A673 (cell line): ENCODE measurements at regions not wholly inside any gene's neighbourhood (a gene's known extent, or its start where the extent isn't known, plus 50 kb on each side); places are given as distances from the start of the nearest gene placed in this dataset.

ENCODE experiments used
- CTCF ChIP-seq: fragments of 300-800, 200-600 bp; sonication (generic); conservative IDR thresholded peaks from 2 replicates; pipeline ENCODE4 v1.5.1; 2017; ENCODE audit warnings: low read depth, mild to moderate bottlenecking, antibody characterized with exemption, low read length, moderate library complexity, mixed read lengths
- EZH2 ChIP-seq: fragments of 200-600 bp; sonication (generic); IDR thresholded peaks from 2 replicates; pipeline ENCODE4 v1.6.1; 2017; ENCODE audit warnings: borderline replicate concordance, low read depth, mild to moderate bottlenecking, mixed read lengths, antibody characterized with exemption, low read length; ENCODE audit not compliant: poor library complexity, severe bottlenecking

DNA sequence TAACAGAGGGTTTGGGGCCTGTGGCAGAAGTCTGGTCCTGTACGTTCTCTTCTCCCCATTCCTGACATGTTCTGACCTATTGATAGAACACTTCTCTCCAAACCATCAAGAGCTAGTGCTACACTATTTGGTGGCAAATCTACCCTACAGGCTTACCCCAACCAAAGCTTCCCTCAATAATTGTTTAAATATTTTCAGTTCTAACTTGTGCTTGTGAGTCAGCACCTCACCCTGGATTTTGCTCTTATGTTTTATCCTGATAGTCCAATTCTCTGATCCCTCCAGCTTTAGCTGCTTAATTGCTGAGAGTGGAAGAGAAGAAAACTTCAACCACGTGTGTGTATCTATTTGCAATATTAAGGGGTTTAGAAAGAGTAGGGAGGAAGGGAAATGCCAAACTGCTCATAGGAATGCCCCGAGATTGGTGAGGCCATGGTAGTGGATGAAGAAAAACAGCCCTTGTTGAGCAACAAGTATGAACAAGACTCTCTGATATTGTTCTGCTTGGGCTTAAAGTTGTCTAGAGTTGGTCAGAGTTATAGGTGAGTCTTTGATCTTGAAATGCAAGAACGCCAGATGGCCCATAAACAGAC, 67.8 kb upstream of the PARD3B start:
- no peak for TF ChIP-seq EZH2
- TF ChIP-seq CTCF, result no peak
